ENCODE measurements at regions not wholly inside any gene's neighbourhood (a gene's known extent, or its start where the extent isn't known, plus 50 kb on each side); places are given as distances from the start of the nearest gene placed in this dataset.

- TF ChIP-seq, protein P1, sequence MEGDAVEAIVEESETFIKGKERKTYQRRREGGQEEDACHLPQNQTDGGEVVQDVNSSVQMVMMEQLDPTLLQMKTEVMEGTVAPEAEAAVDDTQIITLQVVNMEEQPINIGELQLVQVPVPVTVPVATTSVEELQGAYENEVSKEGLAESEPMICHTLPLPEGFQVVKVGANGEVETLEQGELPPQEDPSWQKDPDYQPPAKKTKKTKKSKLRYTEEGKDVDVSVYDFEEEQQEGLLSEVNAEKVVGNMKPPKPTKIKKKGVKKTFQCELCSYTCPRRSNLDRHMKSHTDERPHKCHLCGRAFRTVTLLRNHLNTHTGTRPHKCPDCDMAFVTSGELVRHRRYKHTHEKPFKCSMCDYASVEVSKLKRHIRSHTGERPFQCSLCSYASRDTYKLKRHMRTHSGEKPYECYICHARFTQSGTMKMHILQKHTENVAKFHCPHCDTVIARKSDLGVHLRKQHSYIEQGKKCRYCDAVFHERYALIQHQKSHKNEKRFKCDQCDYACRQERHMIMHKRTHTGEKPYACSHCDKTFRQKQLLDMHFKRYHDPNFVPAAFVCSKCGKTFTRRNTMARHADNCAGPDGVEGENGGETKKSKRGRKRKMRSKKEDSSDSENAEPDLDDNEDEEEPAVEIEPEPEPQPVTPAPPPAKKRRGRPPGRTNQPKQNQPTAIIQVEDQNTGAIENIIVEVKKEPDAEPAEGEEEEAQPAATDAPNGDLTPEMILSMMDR (conservative IDR thresholded peaks at IDR 0.05; ENCODE audit: low read depth in 2 of 2), result no peak
- no peak for TF ChIP-seq ZNF331 (CRISPR knock-in tag; IDR thresholded peaks at IDR 0.05; ENCODE audit: low read depth)
- no peak for TF ChIP-seq STAT1 (IDR thresholded peaks at IDR 0.05; ENCODE audit: unreplicated experiment)
- TF ChIP-seq EZH2 (IDR thresholded peaks at IDR 0.05; ENCODE audit: low read depth, unreplicated experiment), result no peak
- no peak for TF ChIP-seq ETS1 (IDR thresholded peaks at IDR 0.05)
- no peak for TF ChIP-seq JUNB (IDR thresholded peaks at IDR 0.05; ENCODE audit: unreplicated experiment)
- no peak for TF ChIP-seq POLR2AphosphoS5 (IDR thresholded peaks at IDR 0.05; ENCODE audit: low read depth)
- TF ChIP-seq CREB1 (CRISPR knock-in tag; IDR thresholded peaks at IDR 0.05; ENCODE audit: low read depth), result no peak
- no peak for TF ChIP-seq REST (IDR thresholded peaks at IDR 0.05; ENCODE audit: unreplicated experiment)
- no peak for TF ChIP-seq EZH2phosphoT487 (IDR thresholded peaks at IDR 0.05; ENCODE audit: unreplicated experiment)
- TF ChIP-seq ZNF114 (CRISPR knock-in tag; IDR thresholded peaks at IDR 0.05), result no peak
- TF ChIP-seq, protein P2, sequence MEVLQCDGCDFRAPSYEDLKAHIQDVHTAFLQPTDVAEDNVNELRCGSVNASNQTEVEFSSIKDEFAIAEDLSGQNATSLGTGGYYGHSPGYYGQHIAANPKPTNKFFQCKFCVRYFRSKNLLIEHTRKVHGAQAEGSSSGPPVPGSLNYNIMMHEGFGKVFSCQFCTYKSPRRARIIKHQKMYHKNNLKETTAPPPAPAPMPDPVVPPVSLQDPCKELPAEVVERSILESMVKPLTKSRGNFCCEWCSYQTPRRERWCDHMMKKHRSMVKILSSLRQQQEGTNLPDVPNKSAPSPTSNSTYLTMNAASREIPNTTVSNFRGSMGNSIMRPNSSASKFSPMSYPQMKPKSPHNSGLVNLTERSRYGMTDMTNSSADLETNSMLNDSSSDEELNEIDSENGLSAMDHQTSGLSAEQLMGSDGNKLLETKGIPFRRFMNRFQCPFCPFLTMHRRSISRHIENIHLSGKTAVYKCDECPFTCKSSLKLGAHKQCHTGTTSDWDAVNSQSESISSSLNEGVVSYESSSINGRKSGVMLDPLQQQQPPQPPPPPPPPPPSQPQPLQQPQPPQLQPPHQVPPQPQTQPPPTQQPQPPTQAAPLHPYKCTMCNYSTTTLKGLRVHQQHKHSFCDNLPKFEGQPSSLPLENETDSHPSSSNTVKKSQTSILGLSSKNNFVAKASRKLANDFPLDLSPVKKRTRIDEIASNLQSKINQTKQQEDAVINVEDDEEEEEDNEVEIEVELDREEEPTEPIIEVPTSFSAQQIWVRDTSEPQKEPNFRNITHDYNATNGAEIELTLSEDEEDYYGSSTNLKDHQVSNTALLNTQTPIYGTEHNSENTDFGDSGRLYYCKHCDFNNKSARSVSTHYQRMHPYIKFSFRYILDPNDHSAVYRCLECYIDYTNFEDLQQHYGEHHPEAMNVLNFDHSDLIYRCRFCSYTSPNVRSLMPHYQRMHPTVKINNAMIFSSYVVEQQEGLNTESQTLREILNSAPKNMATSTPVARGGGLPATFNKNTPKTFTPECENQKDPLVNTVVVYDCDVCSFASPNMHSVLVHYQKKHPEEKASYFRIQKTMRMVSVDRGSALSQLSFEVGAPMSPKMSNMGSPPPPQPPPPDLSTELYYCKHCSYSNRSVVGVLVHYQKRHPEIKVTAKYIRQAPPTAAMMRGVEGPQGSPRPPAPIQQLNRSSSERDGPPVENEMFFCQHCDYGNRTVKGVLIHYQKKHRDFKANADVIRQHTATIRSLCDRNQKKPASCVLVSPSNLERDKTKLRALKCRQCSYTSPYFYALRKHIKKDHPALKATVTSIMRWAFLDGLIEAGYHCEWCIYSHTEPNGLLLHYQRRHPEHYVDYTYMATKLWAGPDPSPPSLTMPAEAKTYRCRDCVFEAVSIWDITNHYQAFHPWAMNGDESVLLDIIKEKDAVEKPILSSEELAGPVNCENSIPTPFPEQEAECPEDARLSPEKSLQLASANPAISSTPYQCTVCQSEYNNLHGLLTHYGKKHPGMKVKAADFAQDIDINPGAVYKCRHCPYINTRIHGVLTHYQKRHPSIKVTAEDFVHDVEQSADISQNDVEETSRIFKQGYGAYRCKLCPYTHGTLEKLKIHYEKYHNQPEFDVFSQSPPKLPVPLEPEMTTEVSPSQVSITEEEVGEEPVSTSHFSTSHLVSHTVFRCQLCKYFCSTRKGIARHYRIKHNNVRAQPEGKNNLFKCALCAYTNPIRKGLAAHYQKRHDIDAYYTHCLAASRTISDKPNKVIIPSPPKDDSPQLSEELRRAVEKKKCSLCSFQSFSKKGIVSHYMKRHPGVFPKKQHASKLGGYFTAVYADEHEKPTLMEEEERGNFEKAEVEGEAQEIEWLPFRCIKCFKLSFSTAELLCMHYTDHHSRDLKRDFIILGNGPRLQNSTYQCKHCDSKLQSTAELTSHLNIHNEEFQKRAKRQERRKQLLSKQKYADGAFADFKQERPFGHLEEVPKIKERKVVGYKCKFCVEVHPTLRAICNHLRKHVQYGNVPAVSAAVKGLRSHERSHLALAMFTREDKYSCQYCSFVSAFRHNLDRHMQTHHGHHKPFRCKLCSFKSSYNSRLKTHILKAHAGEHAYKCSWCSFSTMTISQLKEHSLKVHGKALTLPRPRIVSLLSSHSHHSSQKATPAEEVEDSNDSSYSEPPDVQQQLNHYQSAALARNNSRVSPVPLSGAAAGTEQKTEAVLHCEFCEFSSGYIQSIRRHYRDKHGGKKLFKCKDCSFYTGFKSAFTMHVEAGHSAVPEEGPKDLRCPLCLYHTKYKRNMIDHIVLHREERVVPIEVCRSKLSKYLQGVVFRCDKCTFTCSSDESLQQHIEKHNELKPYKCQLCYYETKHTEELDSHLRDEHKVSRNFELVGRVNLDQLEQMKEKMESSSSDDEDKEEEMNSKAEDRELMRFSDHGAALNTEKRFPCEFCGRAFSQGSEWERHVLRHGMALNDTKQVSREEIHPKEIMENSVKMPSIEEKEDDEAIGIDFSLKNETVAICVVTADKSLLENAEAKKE (CRISPR knock-in tag; IDR thresholded peaks at IDR 0.05), result no peak
- no peak for TF ChIP-seq NANOG (IDR thresholded peaks at IDR 0.05; ENCODE audit: borderline replicate concordance)
These were observed 76.2 kb upstream of the COX10 start for GRCh38 chr17:13993106-13993505.

Data from GM23338 (cell line).